Hepatocyte (in vitro differentiated cells): ENCODE measurements at regions not wholly inside any gene's neighbourhood (a gene's known extent, or its start where the extent isn't known, plus 50 kb on each side); places are given as distances from the start of the nearest gene placed in this dataset.

Source experiments
- CTCF ChIP-seq: fragments of 200-600 bp; sonication (generic); IDR thresholded peaks from 2 replicates; pipeline ENCODE4 v1.5.1; 2016; ENCODE audit warnings: antibody characterized with exemption, mild to moderate bottlenecking; ENCODE audit not compliant: poor library complexity
- EZH2 ChIP-seq: fragments of 200-600 bp; sonication (generic); IDR thresholded peaks from 2 replicates; pipeline ENCODE4 v1.6.1; 2016; ENCODE audit warnings: antibody characterized with exemption, mild to moderate bottlenecking, borderline replicate concordance
- EZH2phosphoT487 ChIP-seq: fragments of 200-600 bp; sonication (generic); IDR thresholded peaks from one replicate; pipeline ENCODE4 v1.6.1; 2018; ENCODE audit warnings: antibody characterized with exemption, mild to moderate bottlenecking, low read depth, moderate library complexity; ENCODE audit not compliant: unreplicated experiment, severe bottlenecking

- TF ChIP-seq CTCF = no peak
- no peak for TF ChIP-seq EZH2
- TF ChIP-seq EZH2phosphoT487 = no peak
These were observed 158.0 kb upstream of the RTL1 start for GRCh38 chr14:101061411-101062064.
